K562 (cell line): ENCODE measurements at regions not wholly inside any gene's neighbourhood (a gene's known extent, or its start where the extent isn't known, plus 50 kb on each side); places are given as distances from the start of the nearest gene placed in this dataset.

ENCODE experiments used
- ATAC-seq: fragments of 200-7000 bp; cut with Tn5 transposase; 3 replicates; pipeline ENCODE4 v1.9.1; 2020; ENCODE audit warnings: moderate library complexity
- BruUV-seq: library from RNA; stranded (reverse); fragments of 400-500 nt; replicated peaks from 2 replicates; lab custom pipeline; 2021; lab: Mats Ljungman, UMichigan
- CTCF ChIA-PET: fragments of 300-600 bp; formaldehyde crosslinking; extraction: SDS; loops from one replicate; lab custom pipeline; 2021; ENCODE audit warnings: low intra/inter-chr PET ratio; lab: Yijun Ruan, JAX
- POLR2A ChIA-PET: fragments of 300-600, 350-650 bp; sonication (Branson Sonifier 250); formaldehyde crosslinking; extraction: SDS; loops from one replicate; lab custom pipeline; 2021; ENCODE audit warnings: antibody characterized with exemption, inconsistent platforms; lab: Yijun Ruan, JAX
- DNase-seq, 4 experiments: peaks; one replicate each; pipeline versions ENCODE4 v3.0.0 to v3.0.0-alpha.2; 2011 to 2018; ENCODE audit warnings: low spot score in 3 of 4, mixed read lengths in 3 of 4; ENCODE audit errors: extremely low read depth in 1 of 4
- FAIRE-seq: peaks from 2 replicates; lab custom pipeline; 2011; peaks lifted over from hg19 to GRCh38; lab: Jason Lieb, UNC
- H2AFZ ChIP-seq: 2 replicates; pipeline ENCODE4 v1.6.0; 2011; ENCODE audit warnings: low read depth, low read length, control low read depth, inconsistent platforms
- H3K27ac ChIP-seq: fragments of 200-600 bp; 3 replicates; pipeline ENCODE4 v1.8.0; 2011; ENCODE audit warnings: low read depth, mild to moderate bottlenecking, control low read depth, inconsistent platforms, low read length, moderate library complexity, mixed read lengths; ENCODE audit errors: extremely low read depth
- H3K27me3 ChIP-seq, 2 experiments: fragments of 300-600 bp in 1 of 2; 2 replicates in 1 of 2; 3 replicates in 1 of 2; pipeline versions ENCODE4 v1.6.0 to v1.8.0; 2011; ENCODE audit warnings: inconsistent platforms in 2 of 2, low read length in 2 of 2, mild to moderate bottlenecking in 1 of 2, mixed read lengths in 1 of 2, moderate library complexity in 1 of 2; ENCODE audit not compliant: control insufficient read depth in 2 of 2, insufficient read depth in 2 of 2
- H3K36me3 ChIP-seq: fragments of 300-600 bp; 3 replicates; pipeline ENCODE4 v1.8.0; 2011; ENCODE audit warnings: mild to moderate bottlenecking, low read length, inconsistent platforms; ENCODE audit not compliant: control insufficient read depth, insufficient read depth
- H3K4me1 ChIP-seq, 2 experiments: fragments of 200-600 bp in 1 of 2; replicated peaks in 1 of 2; 2 replicates in 1 of 2; 3 replicates in 1 of 2; pipeline versions ENCODE4 v1.5.1 to v1.8.0; 2011; ENCODE audit warnings: inconsistent platforms in 2 of 2, low read length in 2 of 2, mild to moderate bottlenecking in 1 of 2, mixed read lengths in 1 of 2, moderate library complexity in 1 of 2; ENCODE audit not compliant: control insufficient read depth in 2 of 2, insufficient read depth in 2 of 2
- H3K4me2 ChIP-seq: 2 replicates; pipeline ENCODE4 v1.6.1; 2011; ENCODE audit warnings: low read length, control low read depth, inconsistent platforms, mixed read lengths; ENCODE audit not compliant: insufficient read depth
- H3K4me3 ChIP-seq: fragments of 200-600 bp; sonication (generic), shearing (Covaris generic); 2 replicates; pipeline ENCODE4 v1.5.1; 2016; ENCODE audit warnings: control low read depth, inconsistent platforms
- H3K79me2 ChIP-seq: fragments of 200-600 bp; 3 replicates; pipeline ENCODE4 v1.8.0; 2011; ENCODE audit warnings: low read length, inconsistent platforms; ENCODE audit not compliant: control insufficient read depth, insufficient read depth
- H3K9ac ChIP-seq, 2 experiments: 2 replicates each; pipeline versions ENCODE4 v1.6.0 to v1.6.1; 2011; ENCODE audit warnings: low read depth in 2 of 2, low read length in 2 of 2, control low read depth in 1 of 2, inconsistent platforms in 1 of 2, mild to moderate bottlenecking in 1 of 2, mixed read lengths in 1 of 2; ENCODE audit not compliant: insufficient read depth in 1 of 2
- H3K9me1 ChIP-seq: one replicate; pipeline ENCODE4 v1.6.0; 2011; ENCODE audit warnings: inconsistent platforms, mild to moderate bottlenecking, low read length, moderate library complexity; ENCODE audit not compliant: control insufficient read depth, insufficient read depth
- H3K9me3 ChIP-seq: replicated peaks from 2 replicates; pipeline ENCODE4 v1.5.1; 2011; ENCODE audit warnings: low read depth, low read length, inconsistent platforms; ENCODE audit not compliant: control insufficient read depth, insufficient read depth
- H4K20me1 ChIP-seq: replicated peaks from 2 replicates; pipeline ENCODE4 v1.6.1; 2011; ENCODE audit warnings: low read length, inconsistent platforms, mixed read lengths; ENCODE audit not compliant: control insufficient read depth, insufficient read depth
- CHCHD3 ChIP-seq: fragments of 250-450 bp; sonication (Bioruptor Pico); IDR thresholded peaks from 2 replicates; pipeline ENCODE4 v2.1.2; 2022; ENCODE audit warnings: mild to moderate bottlenecking
- HDAC3 ChIP-seq: fragments of 450-650 bp; IDR thresholded peaks from 2 replicates; pipeline ENCODE4 v1.6.1; 2018; ENCODE audit warnings: borderline replicate concordance, mild to moderate bottlenecking, moderate library complexity; ENCODE audit not compliant: partially characterized antibody
- KAT7 ChIP-seq: sonication (generic); formaldehyde crosslinking; IDR thresholded peaks from 2 replicates; pipeline ENCODE4 v1.8.0; 2022; ENCODE audit warnings: missing genetic modification reagents, mild to moderate bottlenecking, borderline replicate concordance
- MBD1 ChIP-seq: fragments of 250-450 bp; sonication (Bioruptor Pico); IDR thresholded peaks from 2 replicates; pipeline ENCODE4 v1.8.0; 2022; ENCODE audit warnings: inconsistent platforms
- RHOXF2B ChIP-seq: fragments of 250-450 bp; sonication (Bioruptor Pico); conservative IDR thresholded peaks from 2 replicates; pipeline ENCODE4 v1.5.1; 2021
- RREB1 ChIP-seq: fragments of 250-450 bp; sonication (Bioruptor Pico); IDR thresholded peaks from 2 replicates; pipeline ENCODE4 v1.4.0; 2020
- TAF15 ChIP-seq: fragments of 200-400 bp; formaldehyde crosslinking; IDR thresholded peaks from 2 replicates; pipeline ENCODE4 v1.6.1; 2017; ENCODE audit warnings: mild to moderate bottlenecking, low read depth, low read length, moderate library complexity
- TAF9B ChIP-seq: fragments of 450-650 bp; IDR thresholded peaks from 2 replicates; pipeline ENCODE4 v1.6.1; 2018; ENCODE audit warnings: mild to moderate bottlenecking; ENCODE audit not compliant: partially characterized antibody
- WGBS: fragments of 100-300 bp; shearing (Covaris generic); methylation state at CpG from one replicate; pipeline ENCODE4 v1.1.6; 2016; ENCODE audit warnings: low coverage, mixed read lengths; ENCODE audit not compliant: insufficient coverage; ENCODE audit errors: missing lambda C conversion rate; 5-methylcytosine and 5-hydroxymethylcytosine counted together
- in situ Hi-C: fragments of 300-500 bp; cut with MboI; formaldehyde crosslinking; loops from 4 replicates; pipeline ENCODE4 v1.15.0; 2018; ENCODE audit warnings: inconsistent platforms, mixed read lengths
- intact Hi-C: fragments of 100-400 bp; cut with micrococcal nuclease; formaldehyde crosslinking; loops from 2 replicates; pipeline ENCODE4 v1.14.2; 2022

GRCh38 chr7:131203291-131203976 lies 124.2 kb upstream of the MKLN1 start:
- POLR2A ChIA-PET, result interaction anchor here (1.0 kb wide), 2 partner anchors 14 to 52 kb away, joined by 3 to 5 read pairs; no protein-coding TSS in a partner anchor
- no peaks in the 10 kb centered on the region for H4K20me1 ChIP-seq
- 3% methylated on average over 5 of the region's 5 CpGs for WGBS
- no peaks in the 10 kb centered on the region for H3K79me2 ChIP-seq
- no peaks in the 10 kb centered on the region for H3K9me3 ChIP-seq
- H3K9ac ChIP-seq, result no peak overlapping the region
- no peaks in the 10 kb centered on the region for H3K36me3 ChIP-seq
- H3K4me3 ChIP-seq, result no peak overlapping the region
- ATAC-seq (no peak), DNase-seq (no peak), FAIRE-seq (no peak)
- no peak overlapping the region for H2AFZ ChIP-seq
- no peaks in the 10 kb centered on the region for H3K9me1 ChIP-seq
- in situ Hi-C loops, result no loop called here
- H3K4me1 ChIP-seq, result no peaks in the 10 kb centered on the region
- intact Hi-C loops, result no loop called here
- no peak for TF ChIP-seq MBD1 (CRISPR knock-in tag)
- TF ChIP-seq CHCHD3 (CRISPR knock-in tag), result no peak
- no peak for TF ChIP-seq RHOXF2B
- no TSS peak for BruUV-seq
- CTCF ChIA-PET, result no interaction called here
- no peak overlapping the region for H3K27ac ChIP-seq
- no peak overlapping the region for H3K4me2 ChIP-seq
- peaks cover 18 to 19% of the 10 kb centered on the region in 2 experiments; a peak in 4 of 5 replicates for H3K27me3 ChIP-seq

- no TSS peak for BruUV-seq
- in situ Hi-C loops, result no loop called here
- POLR2A ChIA-PET, result no interaction called here
- intact Hi-C loops, result no loop called here
- no peak overlapping the region for H3K27ac ChIP-seq
- H3K9me1 ChIP-seq, result no peaks in the 10 kb centered on the region
- H3K27me3 ChIP-seq, result peaks cover 8 to 9% of the 10 kb centered on the region in 2 experiments
- CTCF ChIA-PET, result no interaction called here
- no peaks in the 10 kb centered on the region for H4K20me1 ChIP-seq
- DNase-seq (no peak), ATAC-seq (no peak), FAIRE-seq (no peak)
- WGBS, result 4% methylated on average over 3 of the region's 3 CpGs
- H3K79me2 ChIP-seq, result no peaks in the 10 kb centered on the region
- no peak overlapping the region for H3K9ac ChIP-seq
- no peaks in the 10 kb centered on the region for H3K36me3 ChIP-seq
- no peak overlapping the region for H3K4me3 ChIP-seq
- H3K4me1 ChIP-seq, result no peaks in the 10 kb centered on the region
- H3K9me3 ChIP-seq, result no peaks in the 10 kb centered on the region
- no peak overlapping the region for H2AFZ ChIP-seq
- no peak overlapping the region for H3K4me2 ChIP-seq
- TF ChIP-seq TAF15 (no peak), HDAC3 (no peak), TAF9B (no peak), KAT7 (no peak), RREB1 (CRISPR knock-in tag) (no peak)
Observed at GRCh38 chr7:131208777-131209176, 118.9 kb upstream of the MKLN1 start.
